Bronchial epithelial cell (primary cell): ENCODE measurements at regions not wholly inside any gene's neighbourhood (a gene's known extent, or its start where the extent isn't known, plus 50 kb on each side); places are given as distances from the start of the nearest gene placed in this dataset.

Experiments
- DNase-seq: peaks from one replicate; pipeline ENCODE4 v3.0.0-alpha.2; 2010; ENCODE audit warnings: low read depth
- FAIRE-seq: peaks from 2 replicates; lab custom pipeline; 2011; peaks lifted over from hg19 to GRCh38; lab: Jason Lieb, UNC
- H3K27me3 ChIP-seq: 2 replicates; pipeline ENCODE4 v1.5.1; 2011; ENCODE audit warnings: low read length; ENCODE audit not compliant: control insufficient read depth, insufficient read depth
- H3K36me3 ChIP-seq: 2 replicates; pipeline ENCODE4 v1.5.1; 2011; ENCODE audit warnings: low read length; ENCODE audit not compliant: control insufficient read depth, insufficient read depth
- H3K4me3 ChIP-seq: 2 replicates; pipeline ENCODE4 v1.5.1; 2011; ENCODE audit warnings: mild to moderate bottlenecking, low read depth, low read length, control low read depth
- CTCF ChIP-seq: IDR thresholded peaks from 2 replicates; pipeline ENCODE4 v1.5.1; 2011; ENCODE audit warnings: mild to moderate bottlenecking, moderate library complexity, low read length, control low read depth, inconsistent platforms; ENCODE audit not compliant: insufficient read depth, severe bottlenecking

DNA sequence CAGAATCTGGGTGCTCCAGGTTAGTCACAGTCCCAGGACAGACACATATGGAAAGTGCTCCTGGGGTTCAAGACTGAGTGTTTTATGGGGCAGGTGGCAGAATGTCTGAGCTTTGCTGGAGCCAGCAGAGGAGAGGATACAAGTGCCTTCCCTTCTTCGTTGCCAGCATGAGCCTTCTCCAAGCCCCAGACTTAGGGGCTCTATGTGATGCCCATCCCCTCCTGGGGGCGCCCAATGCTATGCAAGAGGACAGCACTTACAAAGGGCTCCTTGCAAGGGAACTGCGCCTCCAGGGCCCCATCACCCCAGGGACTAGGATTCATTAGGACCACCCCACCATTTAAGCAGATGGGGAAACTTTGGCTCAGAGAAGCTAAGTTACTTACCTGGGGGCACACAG is 581.9 kb downstream of the BUD13 start:
- H3K27me3 ChIP-seq = no peaks in the 10 kb centered on the region
- no peaks in the 10 kb centered on the region for H3K36me3 ChIP-seq
- no peak overlapping the region for H3K4me3 ChIP-seq
- no peak for TF ChIP-seq CTCF
- DNase-seq = no peak
- FAIRE-seq = no peak

- no peak for TF ChIP-seq CTCF
- H3K4me3 ChIP-seq = no peak overlapping the region
- no peak for DNase-seq
- FAIRE-seq = no peak
- H3K36me3 ChIP-seq = no peaks in the 10 kb centered on the region
- H3K27me3 ChIP-seq = no peaks in the 10 kb centered on the region
Measured at GRCh38 chr11:116189408-116190170, 583.2 kb downstream of the BUD13 start.

DNA sequence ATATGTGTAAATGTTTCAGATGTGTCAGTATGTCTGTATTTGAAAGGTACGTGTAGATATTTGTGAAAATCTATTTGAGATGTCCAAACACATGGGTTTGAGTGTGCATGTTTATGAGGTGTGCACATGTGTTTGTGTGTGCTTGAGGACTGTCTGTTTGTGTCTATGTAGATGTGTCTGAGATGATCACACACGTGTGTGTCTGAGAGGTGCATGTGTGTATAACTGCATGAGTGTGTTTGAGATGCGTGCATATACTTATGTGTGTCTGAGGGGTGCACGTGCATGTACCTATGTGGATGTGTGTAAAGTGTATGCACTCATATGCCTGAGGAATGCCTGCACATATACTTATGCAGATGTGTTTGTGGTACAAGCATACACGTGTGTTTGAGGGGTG is 584.4 kb downstream of the BUD13 start:
- Histone ChIP-seq H3K4me3 (no peak overlapping the region), H3K36me3 (no peaks in the 10 kb centered on the region), H3K27me3 (no peaks in the 10 kb centered on the region)
- DNase-seq (no peak), FAIRE-seq (no peak)
- no peak for TF ChIP-seq CTCF

DNA sequence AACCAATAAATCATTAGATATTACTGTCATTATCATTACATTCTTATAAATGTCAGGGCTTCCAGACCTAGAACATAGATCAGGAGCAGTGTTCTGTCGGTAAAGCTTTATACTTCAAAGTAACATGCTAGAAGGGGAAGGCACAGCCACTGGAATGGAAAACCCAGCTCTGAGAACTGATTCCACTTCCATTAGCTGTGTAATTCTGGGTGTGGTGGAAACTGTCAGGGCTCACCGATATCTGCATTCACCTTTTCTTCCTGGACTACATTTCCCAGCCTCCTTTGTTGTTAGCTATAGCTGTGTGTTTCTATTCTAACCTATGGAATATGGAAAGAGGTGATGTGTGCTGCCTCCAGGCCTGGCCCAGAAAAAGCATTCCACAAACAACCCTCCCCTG is 585.8 kb downstream of the BUD13 start:
- H3K27me3 ChIP-seq = no peaks in the 10 kb centered on the region
- no peak for FAIRE-seq
- TF ChIP-seq CTCF = no peak
- no peaks in the 10 kb centered on the region for H3K36me3 ChIP-seq
- no peak overlapping the region for H3K4me3 ChIP-seq
- DNase-seq = no peak

- no peak overlapping the region for H3K4me3 ChIP-seq
- no peaks in the 10 kb centered on the region for H3K36me3 ChIP-seq
- TF ChIP-seq CTCF = no peak
- DNase-seq = no peak
- no peaks in the 10 kb centered on the region for H3K27me3 ChIP-seq
- FAIRE-seq = no peak
Measured at GRCh38 chr11:116185551-116185950, 587.2 kb downstream of the BUD13 start.

DNA sequence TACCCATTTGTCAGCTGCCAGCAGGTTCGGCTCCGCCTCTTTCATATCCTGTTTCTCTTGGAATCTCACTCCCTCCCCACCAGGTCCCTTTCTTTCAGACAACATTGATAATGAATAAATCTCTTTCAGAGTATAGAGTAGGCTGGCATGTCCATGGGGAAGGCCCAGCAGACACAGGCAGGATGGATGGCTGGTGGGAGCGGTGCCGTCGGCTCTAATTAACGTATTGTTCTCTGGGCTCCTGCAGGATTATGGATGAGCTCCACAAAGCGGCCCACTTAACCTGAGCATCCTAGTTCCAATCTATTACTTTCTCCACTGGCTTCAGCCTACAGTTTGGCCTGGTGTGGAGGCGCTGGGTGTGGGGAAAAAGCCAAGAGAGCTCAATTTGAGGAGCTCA is 588.0 kb downstream of the BUD13 start:
- no peak for DNase-seq
- no peaks in the 10 kb centered on the region for H3K36me3 ChIP-seq
- no peak for FAIRE-seq
- no peak overlapping the region for H3K4me3 ChIP-seq
- no peak for TF ChIP-seq CTCF
- no peaks in the 10 kb centered on the region for H3K27me3 ChIP-seq
